ENCODE measurements at regions not wholly inside any gene's neighbourhood (a gene's known extent, or its start where the extent isn't known, plus 50 kb on each side); places are given as distances from the start of the nearest gene placed in this dataset.

DNA sequence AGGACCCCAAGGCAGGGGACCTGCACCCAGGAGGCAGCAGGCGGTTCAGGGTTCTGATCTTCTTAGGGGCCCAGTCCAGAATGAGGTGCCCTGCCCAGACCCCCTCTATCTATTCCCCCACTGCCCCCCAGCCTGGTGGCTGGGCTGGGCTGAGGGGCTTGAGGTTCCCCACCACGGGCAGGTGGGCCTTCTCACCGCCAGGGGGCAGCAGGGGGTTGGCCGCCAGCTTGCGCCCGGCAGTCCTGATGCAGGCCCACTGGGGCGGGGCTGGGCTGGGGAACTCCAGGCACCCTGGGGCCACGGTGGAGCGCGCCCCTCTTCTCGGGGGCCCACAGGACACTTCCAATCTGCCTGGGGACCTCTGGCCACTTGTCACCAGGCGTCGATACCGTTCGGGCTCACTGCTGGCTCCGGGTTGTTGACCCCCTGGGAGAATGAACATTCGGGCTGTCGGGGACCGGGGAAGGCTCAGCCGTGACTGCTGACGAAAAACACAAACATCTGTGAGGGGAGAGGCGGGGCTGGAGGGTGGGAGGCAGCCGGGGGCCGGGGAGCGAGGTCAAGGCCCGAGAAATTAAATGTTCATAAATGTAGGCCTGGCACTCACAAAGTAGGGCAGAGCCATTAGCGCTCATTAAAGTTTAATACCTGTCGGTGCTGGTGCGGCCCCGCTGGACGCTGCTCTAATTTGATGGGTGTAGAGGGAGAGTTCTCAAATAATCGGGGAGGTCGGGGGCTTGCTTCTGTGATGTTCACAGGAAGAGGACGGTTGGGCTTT, 219.3 kb upstream of the GSE1 start:
- DNase-seq = peak; percentile 31 to 47

- no peak for DNase-seq
Observed at GRCh38 chr16:85394456-85395206, 218.5 kb upstream of the GSE1 start.

- DNase-seq = peak; percentile 44 to 67
Observed at GRCh38 chr16:85395207-85395912, 217.8 kb upstream of the GSE1 start.

DNA sequence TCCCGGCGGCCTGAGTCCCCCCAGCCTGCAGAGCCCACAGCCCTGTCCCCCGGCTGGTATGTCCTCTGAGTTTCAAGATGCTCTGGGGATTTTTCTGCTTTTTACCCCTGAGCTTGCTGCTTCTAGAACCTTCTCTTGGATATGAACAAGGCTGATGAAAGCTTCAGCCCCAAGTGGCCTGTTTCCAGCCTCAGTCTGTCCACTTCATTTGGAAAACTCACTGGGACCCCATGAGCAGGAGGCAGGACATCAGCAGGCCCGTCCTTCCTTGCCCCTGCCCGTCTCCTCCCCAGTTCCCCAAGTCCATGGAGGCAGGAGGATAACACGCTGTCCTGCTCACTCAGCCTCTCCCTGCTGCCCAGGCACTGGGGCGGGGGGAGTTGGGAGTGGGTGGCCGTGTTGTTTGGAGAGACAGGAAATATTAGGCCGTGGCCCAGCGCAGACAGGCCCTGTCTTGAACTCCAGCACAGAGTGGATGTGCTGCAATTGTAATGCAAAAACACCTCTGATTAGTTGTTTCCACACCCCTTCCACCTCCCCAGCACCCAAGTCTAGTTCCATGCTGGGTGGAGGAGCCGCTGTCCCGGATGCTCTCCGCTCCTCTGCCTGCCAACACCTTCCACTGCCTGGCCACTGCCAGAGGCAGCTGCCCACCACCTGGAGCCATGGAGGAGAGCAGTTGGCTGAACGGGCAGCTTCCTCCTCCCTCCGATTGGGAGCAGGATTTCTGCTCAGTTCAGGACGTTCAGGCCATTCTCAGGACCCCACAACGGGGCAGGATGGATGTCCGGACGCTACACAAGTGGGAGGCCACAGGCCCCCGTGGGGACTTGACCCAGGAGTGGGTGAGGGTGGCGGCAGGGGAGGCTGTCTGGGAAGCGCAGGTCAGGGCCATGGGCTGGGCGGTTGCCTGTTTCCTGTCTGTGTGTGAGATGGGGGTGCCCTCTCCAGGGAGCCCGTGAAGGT, 216.9 kb upstream of the GSE1 start:
- no peak for DNase-seq

GRCh38 chr16:85396879-85397871, 215.9 kb upstream of the GSE1 start:
- no peak for DNase-seq

DNA sequence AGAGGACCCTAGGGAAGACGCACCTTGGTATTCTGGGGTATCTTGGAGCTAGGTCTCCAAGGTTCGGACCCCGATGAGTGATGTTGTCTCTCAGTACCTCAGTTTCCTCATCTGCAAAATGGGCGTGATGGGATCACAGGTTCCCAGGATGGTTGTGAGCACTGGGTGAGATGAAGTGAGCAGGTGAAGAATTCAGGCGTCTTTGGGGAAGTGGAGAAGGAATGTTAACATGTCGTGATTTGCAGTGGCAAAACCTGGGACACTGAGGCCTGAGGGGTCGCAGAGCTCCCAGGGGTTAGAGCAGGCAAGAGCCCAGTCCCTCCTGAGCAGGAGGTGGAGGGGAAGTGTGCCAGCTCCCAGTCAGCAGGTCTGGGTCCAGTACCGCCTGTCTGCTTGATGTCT, 215.1 kb upstream of the GSE1 start:
- no peak for DNase-seq

DNA sequence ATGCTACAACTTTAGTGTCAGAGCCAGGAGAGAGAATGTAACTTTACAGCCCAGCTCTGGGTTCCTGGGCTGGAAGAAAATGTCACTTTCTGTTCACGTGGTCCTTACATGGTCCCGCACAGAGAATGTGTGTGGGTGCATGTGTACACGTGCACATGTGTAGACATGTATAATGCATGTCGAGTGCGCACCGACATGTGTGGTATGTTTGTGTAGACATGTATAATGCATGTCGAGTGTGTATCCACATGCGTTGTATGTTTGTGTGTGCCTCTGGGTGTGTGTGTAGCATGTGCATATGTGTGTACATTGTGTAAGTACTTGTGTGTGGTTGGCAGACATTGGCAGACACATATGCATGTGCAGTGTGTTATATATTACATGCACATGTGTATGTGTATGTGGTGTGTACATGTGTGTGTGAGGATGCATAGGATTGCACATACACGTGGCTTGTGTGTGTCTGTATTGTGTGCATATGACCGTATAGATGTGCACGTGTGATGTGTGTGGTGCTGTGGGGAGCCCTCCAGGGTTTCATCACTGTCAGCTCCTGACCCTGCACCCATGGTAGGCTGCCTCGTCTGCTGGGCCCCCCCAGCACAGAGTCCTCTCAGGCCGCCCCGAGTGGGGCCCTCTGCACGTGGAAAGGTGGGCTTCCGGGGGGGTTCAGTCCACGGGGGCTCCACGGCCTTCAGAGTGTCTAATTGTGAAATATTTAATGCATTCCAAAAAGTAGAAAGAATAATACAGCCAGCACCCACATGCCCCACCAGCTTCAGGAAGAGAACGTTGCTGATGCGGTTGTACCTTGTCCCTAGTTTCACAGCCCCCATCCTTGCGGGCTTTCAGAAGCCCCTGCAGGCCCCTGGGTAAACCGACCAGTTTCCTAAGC, 214.2 kb upstream of the GSE1 start:
- no peak for DNase-seq

DNA sequence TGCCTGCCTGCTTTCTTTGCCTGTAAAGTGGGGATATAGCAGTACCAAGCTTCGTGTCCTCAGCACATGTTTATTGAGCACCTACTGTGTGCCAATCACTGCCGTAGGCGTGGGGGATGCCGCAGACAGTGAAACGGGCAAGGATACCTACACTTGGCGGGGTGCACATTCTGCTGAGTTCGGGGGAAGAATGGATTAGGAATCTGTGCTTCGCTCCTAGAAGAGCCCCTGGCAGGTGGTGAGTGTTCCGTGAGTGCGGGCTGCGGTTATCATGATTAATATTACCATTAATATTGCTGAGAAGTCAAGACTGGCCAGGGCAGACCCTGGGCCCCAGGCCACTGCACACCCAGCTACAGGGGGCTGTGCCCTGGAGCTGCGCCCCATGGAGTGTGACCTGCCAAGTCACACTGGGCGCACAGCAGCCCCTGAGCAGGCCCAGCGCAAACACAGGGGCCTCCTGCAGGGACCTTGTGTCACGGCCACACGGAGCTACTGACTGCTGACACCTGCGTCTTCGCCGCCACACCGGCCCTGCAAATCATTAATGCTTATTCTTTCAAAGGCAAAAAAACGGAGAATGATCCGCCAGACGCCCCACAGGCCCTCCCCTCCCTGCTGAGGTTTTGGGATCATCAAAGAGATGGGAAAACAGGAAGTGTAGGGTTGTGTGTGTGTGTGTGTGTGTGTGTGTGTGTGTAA, 213.4 kb upstream of the GSE1 start:
- no peak for DNase-seq

- DNase-seq = no peak
Observed at GRCh38 chr16:85400305-85401205, 212.6 kb upstream of the GSE1 start.

DNA sequence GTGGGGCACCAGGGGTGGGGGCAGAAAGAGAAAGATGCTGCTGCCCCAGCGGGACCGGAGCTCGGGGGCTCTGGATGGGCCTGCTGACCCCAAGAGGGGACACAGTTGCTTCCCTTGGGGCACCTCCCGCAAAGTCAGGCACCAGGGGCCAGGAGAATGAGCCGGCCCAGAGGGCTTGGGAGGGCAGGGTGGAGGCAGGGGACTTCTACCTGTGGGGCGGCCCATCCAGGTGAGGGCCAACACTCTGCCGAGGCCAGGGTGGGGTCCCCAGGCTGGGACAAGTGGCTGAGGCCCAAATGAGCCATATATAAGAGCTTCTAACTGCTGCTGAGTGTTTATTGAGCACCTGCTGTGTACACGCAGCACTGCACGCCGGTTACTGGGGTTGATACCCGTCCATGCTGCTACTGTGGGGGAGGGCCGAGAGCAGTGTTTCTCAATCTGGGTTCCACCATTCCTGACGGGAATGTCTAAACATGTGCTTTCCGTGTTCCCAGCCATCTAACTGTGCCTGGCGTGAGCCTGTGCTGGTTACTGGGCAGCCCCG, 211.7 kb upstream of the GSE1 start:
- DNase-seq = no peak

- no peak for DNase-seq
Observed at GRCh38 chr16:85401917-85402766, 211.0 kb upstream of the GSE1 start.

DNA sequence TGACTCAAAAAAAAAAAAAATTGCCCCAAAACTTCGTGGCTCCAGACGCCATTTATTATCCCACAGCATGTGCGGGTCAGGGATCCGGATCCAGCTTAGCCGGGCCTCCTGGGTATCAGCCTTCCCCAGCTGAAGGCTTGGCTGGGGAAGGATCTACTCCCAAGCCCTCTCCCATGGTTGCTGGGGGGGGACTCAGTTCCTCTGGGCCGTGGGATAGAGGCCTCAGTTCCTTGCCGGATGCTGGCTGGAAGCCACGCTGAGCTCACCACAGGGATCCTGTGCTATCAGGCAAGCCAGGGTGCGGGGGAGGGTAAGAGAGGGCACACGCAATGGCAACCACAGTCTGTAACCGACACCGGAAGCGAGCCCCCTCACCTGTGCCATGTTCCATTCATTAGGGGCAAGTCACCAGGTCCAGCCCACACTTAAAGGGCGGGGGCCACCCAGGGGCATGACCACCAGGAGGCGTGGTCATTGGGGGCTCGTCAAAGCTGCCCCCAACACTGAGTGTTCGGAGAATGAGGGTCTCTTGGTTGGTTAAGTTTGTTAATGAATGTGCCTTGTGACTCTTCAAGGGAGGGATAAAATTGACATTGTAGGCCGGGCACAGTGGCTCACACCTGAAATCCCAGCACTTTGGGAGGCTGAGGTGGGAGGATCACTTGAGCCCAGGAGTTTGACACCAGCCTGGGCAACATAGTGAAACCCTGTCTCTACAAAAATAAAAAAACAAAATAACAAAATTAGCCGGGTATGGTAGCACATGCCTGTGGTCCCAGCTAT, 210.0 kb upstream of the GSE1 start:
- DNase-seq = peak in 1 of 2 donors; percentile 17

- no peak for DNase-seq
Observed at GRCh38 chr16:85403693-85404092, 209.4 kb upstream of the GSE1 start.

DNA sequence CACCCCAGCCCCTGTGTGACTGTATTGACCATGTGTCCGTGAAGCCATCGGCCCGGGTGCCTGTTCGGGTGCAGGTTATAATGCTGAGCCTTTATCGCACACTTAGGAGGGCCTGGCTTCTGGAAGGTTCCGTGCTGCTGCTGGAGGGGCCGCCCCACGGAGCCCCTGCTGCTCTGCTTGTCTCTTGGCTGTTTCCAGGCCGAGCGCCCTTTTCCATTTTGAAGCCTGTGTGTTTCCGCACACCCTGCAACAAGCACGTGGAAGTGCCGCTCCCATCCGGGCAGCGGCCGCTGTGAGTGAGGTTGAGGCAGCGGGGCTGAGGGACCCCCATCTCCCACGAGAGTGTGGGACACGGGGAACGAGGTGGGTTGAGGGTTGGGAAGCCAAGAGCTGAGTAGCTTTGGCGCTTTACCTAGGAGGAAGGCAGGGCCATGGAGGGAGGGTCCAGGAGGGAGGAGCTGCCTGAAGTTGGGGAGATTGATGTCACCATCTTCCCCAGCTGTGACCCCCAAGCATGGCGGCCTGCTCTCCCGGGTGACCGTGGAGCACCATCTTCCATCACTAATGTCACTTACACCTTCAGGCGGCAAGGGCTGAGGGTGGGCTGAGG, 200.1 kb upstream of the GSE1 start:
- no peak for DNase-seq
